ENCODE measurements at regions not wholly inside any gene's neighbourhood (a gene's known extent, or its start where the extent isn't known, plus 50 kb on each side); places are given as distances from the start of the nearest gene placed in this dataset.
"Not testable (repeated sequence)": the region's sequence is repeated elsewhere in the genome, so short reads cannot be mapped to it uniquely, and the experiment has no call there.

DNA sequence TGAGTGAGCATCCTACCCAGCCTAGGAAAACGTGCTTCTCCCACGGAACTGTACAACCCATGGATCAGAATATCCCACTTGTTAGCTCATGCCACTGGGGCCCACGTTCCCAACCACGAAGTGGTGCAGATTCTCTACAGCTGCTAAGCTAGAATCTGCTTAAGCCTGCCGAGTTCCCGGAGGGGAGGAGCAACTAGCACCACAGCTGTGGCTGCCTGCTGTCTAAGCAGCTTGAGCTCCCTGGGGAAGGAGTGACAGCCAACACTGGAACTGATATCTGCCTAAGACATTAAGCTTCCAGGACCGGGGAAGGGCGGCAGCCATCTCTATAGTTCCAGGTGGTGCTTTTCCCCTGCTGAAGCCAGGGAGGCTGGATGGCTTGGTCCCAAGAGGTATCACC lies 334.7 kb upstream of the CHRM2 start:
- no peak for DNase-seq (ENCODE audit: low read depth in 1 of 2, low spot score in 1 of 2)

DNA sequence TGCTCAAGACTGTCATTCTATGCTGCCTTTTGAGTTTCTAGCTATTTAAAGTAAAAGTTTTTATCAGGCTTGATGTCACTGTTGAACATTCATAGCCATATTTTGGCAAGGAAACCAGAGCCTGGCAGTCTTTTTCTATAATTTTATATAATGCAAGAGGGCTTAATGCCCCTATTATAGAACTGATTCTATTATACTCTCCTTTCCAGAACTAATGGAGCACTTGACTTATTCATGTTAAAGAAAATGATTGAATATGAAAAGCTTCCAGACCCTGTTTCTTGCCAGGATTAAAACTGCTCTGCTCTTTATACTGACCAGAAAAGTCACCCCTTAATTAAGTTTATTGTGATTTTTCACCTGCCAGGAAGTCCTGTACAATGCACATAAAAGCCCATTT lies 337.6 kb upstream of the CHRM2 start:
- DNase-seq (ENCODE audit: low read depth in 1 of 2, low spot score in 1 of 2), result no peak

DNA sequence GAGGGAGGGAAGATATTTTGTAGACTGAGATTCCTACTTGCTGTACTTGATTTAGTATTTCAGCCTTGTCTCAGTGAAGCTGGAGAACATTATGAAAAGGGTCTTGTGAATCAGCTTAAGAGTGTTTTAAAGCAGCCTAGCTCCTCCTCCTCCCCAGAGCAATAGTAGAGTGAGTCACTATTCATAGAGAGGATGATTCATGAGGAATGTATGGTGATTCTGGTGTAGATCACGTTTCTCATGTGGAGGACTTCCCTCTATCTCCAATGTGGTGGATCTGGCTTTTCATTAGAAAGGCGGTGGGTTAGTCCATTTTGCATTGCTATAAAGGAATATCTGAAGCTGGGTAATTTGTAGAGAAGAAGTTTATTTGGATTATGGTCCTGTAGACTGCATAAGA lies 340.1 kb upstream of the CHRM2 start:
- no peak for DNase-seq (ENCODE audit: low read depth in 1 of 2, low spot score in 1 of 2)

DNA sequence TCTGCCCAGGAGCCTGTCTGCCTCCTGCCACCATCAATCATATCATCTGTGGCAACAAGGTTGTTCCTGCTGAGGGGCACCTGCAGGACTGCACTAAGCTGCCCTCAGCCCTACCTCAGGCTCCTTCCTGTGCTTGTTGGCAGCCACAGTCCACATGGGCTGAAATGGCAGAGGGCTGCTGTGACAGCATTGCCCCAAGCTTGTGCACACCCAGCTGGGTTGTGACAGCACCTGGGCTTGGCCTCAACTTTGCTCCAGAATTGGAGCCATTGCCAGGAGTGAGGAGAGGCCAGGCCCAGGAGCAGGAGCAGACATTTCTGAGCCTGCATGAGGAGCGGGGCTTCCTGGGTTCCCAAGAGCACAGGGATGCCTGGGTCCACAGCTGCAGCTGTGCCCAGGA lies 340.9 kb upstream of the CHRM2 start:
- no peak for DNase-seq (ENCODE audit: low read depth in 1 of 2, low spot score in 1 of 2)

DNA sequence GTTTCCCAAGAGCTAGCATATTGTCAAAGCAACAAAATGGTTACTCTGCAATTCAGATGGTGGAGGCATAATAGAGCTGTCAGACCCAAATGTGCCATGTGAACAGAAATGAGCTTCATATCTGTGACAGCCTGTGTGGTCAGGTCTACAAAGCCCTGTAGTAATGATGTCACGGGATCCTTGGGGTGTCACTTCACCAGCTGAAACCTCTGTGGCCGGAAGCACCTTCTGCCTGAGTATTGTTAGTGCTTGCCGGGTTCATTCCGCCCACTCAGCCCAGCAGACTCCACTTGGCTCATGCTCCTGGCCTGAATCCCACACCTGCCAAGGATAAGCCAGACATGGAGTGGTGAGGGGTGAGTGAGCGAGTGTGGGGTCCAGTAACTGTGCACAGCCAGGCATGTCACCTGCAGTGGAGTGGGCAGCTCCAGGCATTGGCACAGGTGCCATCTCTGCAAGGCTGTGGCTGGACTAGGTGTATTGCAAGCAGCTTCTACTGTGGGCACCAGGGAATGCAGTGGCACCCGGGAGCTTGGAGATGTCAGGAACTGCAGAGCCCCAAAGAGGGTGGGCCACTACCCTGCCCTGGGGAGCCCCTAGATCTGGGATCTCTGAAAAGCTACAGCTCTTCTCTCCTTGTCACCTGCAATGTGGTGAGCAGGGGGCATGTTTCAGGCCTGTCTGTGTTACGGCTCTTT lies 341.9 kb upstream of the CHRM2 start:
- DNase-seq (ENCODE audit: low read depth in 1 of 2, low spot score in 1 of 2), result no peak

DNA sequence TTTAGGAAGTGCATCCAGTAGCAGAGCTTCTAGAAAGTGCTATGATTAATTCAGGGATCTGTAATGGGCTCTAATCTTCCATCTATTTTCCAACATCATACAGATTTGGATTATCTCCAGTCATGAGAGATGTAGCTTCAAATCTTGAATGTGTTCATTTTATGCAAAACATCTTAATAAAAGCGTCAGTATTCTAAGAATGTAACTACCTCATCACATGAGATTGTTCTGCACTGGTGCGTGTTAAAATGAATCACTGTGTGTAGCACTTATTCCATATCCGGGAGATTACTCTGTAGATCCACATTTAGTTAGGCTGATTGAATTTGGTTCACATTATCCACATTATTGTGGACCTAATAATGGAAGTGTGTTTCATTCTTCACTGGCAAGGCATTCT lies 344.9 kb upstream of the CHRM2 start:
- DNase-seq (ENCODE audit: low read depth in 1 of 2, low spot score in 1 of 2), result no peak

DNA sequence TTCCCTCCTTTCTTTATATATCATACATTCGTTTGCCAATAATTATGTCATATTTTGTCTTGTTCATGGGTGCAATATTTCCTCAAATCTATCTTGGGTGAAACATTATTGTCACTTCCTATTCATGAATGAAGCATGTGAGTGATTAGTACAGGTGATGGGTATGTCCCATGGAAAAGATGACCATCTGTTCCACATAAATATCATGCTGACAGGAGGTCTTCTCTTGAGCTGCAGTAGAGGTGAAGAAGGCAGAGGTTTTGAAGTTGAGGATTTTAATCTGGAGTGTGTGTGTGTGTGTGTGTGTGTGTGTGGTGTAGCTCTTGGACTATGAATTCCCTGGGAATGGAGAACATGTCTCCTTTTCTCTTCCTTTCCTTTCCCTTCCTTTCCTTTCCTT lies 350.5 kb upstream of the CHRM2 start:
- DNase-seq (ENCODE audit: low read depth in 1 of 2, low spot score in 1 of 2), result no peak

DNA sequence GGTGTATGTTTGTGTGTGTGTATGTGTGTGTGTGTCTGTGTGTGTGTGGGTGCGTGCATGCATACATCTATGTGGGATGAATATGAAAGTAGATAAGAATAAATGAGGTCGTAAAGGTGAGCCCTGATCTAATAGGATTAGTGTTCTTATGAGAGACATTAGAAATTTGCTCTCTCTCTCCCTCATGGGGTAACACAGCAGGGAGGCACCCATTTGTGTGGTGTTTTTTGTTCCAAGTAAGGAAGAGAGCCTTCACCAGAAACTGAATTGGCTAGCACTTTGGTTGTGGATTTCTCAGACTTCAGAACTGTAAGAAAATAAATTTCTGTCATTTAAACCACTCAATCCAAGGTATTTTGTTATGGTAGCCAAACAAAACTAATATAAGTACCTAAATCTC lies 353.7 kb upstream of the CHRM2 start:
- DNase-seq (ENCODE audit: low read depth in 1 of 2, low spot score in 1 of 2), result no peak

DNA sequence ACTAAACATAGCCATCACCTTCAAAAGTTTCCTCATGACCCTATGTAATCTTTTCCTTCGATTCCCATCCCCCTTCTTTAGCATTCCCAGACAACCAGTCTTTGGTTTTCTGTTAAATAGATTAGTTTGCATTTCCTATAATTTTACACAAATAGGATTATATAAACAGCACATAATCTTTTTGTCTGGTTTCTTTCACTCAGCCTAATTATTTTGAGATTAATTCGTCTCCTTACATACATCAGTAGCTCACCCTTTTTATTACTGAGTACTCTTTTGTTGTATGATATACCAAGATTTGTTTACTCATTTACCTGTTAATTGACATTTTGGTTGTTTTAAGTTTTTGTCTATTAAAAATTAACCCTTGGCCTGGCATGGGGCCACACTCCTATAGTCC lies 354.7 kb upstream of the CHRM2 start:
- no peak for DNase-seq (ENCODE audit: low read depth in 1 of 2, low spot score in 1 of 2)

DNA sequence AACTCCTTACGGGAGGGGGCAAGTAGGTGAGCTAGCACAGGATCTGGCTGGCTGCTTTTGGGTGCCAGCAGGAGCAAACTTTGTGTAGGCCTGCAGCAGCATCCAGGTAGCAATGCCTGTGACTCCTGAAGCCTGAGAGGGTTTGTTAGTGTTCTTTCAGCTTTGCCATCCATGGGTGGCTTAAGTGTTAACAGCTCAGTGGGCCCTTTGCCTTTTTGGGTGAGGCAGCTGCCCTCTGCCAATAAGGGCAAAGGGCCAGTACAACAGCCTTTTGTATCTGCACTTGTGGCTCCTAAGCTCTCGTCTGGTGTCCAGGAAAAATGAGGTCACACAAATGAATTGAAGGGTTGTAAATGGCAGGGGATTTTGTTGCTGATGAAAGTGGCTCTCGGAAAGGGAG lies 359.0 kb upstream of the CHRM2 start:
- DNase-seq (ENCODE audit: low read depth in 1 of 2, low spot score in 1 of 2), result no peak

DNA sequence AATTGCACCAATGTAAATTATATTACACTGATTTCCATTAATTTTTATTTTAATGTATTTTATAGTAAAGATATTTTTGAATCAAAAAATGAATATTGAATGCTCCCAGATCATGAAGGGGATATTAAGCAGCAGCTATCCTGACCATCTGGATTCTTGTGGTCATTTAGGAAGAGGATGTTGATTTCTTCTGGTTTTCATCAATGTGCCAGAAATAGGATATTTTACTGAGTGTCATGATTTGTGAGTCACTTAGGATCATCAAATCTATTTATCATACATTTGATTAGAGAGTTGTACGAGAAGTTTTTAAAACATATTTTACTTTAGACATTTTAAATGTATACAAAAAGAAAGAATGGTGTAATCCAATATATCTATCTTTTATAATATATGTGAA lies 366.3 kb upstream of the CHRM2 start:
- DNase-seq (ENCODE audit: low read depth in 1 of 2, low spot score in 1 of 2), result no peak

DNA sequence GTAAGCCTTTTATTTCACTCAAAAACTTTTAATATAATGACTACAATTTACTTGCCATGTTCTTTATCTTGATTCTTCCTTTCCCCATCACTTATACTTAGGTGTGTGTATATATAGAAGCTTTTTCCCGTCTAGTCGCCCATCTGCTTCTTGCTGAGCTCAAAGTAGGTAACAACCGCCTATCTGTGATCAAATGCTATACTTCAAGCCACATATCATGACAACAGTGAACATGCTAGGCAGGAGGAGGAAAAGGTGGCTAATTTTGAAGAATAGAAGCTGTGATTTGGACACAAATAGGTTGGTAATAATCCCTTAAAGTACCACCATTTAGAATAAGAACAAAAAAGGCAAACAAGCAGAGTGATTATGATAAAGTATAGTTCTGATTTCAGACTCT lies 367.3 kb upstream of the CHRM2 start:
- no peak for DNase-seq (ENCODE audit: low read depth in 1 of 2, low spot score in 1 of 2)

DNA sequence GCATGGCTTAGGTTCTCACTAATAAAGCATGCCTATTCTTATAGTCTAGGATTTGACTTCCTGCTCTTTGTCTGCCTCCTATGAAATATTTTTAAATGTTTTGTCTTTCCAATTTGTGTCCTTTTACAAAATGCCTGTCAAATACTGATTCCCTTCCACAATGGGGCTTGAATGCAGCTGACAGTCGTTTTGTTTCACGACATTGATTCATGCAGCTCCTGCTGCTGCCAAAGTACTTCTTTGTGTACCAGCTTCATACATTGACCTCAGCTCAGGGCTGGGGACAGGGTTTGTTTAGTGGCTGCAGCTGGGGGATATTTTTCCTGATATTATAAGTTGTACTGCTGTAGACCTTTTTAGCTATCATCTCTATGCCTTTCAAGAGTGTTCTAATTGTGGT lies 371.9 kb upstream of the CHRM2 start:
- DNase-seq (ENCODE audit: low read depth in 1 of 2, low spot score in 1 of 2), result no peak

DNA sequence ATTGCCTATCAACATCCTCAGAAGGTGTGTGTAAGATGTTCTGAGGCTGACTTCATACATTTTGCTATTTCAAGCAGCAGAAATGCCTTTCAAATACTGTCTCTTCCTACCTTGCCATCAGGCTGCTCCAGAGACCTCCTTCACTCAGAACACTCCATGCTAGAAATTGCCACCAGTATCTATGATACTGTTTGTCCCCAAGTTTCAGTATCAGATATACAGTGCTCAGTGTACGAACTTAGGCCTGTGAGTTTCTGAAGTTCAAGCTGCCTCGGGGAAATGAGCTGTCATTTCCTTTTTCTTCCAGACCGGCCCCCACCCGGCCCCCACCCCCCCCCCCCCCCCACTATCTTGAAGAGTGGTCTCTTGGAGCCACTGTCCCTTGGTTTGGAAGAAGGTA lies 373.4 kb upstream of the CHRM2 start:
- DNase-seq (ENCODE audit: low read depth in 1 of 2, low spot score in 1 of 2), result no peak

DNA sequence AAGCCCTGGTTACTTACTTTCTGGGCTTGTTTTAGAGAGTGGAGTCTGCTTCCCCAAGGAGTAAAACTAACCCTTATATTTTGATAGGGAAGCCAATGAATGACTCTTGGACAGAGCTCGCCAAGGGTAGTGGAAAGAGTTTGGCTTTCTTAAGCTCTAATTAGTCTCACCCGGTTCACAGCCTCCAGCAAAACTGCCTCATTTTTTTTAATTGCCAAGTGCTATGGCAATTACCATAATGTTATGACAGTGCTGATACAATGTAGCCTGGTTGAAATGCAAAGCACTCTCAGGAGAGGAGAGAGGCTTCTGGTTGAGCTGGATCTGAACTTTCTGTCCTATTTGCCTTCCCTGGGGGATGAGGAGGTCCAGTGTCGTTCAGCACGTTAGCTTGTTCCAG lies 376.1 kb upstream of the CHRM2 start:
- DNase-seq (ENCODE audit: low read depth in 1 of 2, low spot score in 1 of 2), result no peak

DNA sequence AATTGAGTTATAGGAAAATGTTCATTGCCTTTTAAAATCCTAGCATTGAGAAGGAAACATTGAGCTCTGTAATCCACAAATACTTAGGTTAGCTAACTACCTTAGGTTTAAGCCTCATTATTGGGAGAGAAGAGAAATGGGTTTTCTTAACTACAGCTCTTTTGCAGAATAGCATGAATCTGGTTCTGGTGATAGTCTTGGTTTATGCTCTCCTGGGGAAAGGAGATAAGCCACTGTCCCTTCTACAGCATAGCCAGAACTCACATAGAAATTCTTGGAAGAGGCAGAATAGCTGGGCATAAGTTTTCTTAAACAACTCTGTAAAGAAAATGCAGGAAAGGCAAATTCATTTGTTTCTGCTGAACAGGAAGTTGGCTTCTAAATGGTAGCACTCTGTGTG lies 378.6 kb upstream of the CHRM2 start:
- DNase-seq (ENCODE audit: low read depth in 1 of 2, low spot score in 1 of 2), result no peak

DNA sequence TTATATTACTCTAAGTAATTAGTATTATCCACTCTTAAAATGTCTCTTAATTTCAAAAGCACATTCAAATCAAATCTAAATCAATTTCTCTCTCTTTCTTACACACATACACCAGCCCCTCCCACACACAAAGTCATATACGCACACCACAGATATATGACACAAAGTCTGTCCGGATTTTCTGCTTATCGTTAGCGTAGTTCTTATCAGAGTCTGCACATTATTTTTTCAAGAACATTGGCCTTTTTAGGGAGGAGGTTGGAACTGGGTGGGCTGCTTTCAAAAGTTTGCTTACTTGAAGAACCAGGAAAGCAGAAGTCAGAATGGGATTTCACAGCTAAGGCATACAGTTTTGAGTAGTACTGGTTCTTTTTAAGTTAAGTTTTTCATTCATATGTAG lies 387.6 kb upstream of the CHRM2 start:
- no peak for DNase-seq (ENCODE audit: low read depth in 1 of 2, low spot score in 1 of 2)

DNA sequence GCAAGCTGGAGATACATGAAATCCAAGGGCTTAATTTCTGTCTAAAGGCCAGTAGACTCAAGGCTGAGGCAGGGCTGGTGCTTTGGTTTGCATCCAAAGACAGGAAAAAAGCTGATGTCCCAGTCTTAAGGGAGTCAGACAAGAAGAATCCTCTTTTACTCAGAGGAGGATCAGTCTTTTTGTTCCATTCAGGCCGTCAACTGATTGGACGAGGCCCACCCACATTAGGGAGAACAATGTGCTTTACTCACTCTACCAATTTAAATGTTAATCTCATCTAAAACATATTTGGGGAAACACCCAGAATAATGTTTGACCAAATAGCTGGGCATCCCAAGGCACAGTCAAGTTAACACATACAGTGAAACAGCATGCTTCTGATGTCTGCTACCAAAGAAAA lies 388.5 kb upstream of the CHRM2 start:
- DNase-seq (ENCODE audit: low read depth in 1 of 2, low spot score in 1 of 2), result no peak

DNA sequence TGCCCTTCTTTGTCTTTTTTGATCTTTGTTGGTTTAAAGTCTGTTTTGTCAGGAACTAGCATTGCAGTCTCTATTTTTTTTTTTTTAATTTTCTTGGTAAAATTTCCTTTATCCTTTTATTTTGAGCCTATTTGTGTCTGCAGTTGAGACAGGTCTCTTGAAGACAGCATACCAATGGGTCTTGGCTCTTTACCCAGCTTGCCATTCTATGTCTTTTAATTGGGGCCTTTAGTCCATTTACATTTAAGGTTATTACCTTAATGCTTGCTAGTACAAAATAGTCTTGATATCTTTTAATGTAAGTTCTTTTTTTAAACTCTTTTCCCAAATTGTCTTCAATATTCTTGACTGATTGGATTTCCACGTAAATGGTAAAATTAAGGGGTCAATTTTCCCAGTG lies 398.3 kb upstream of the CHRM2 start:
- DNase-seq (ENCODE audit: low read depth in 1 of 2, low spot score in 1 of 2), result no peak

DNA sequence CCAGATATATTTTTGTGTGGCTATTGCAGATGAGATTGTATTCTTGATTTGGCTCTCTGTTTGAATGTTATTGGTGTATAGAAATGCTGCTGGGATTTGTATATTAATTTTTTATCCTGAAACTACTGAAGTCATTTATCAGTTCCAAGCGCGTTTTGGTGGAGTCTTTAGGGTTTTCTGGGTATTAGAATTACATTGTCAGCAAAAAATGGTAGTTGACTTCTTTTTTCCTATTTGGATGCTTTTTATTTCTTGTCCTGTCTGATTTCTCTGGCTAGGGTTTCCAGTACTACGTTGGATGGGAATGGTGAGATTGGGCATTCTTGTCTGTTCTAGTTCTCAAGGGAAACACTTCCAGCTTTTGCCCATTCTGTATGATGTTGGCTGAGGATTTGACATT lies 415.5 kb upstream of the CHRM2 start:
- no peak for DNase-seq (ENCODE audit: low read depth in 1 of 2, low spot score in 1 of 2)

DNA sequence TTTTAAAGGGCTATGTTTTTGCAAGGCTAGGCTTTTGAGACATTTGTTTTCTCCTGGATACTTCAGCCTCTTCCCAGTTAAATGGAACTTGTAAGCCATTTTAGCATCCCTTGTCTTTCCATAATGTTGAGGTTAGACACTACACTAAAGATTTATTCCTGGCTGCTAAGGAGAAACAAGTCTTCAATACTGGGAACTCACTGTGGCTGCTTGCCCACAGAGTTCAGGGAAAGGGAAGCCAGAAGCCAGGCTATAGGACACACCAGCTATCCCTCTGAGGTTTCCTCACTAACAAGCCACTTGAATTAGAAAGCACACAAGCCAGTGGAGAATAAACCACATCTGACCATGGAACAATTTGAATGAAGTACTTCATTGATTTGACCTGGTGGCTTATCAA lies 421.7 kb upstream of the CHRM2 start:
- DNase-seq (ENCODE audit: low read depth in 1 of 2, low spot score in 1 of 2), result no peak

DNA sequence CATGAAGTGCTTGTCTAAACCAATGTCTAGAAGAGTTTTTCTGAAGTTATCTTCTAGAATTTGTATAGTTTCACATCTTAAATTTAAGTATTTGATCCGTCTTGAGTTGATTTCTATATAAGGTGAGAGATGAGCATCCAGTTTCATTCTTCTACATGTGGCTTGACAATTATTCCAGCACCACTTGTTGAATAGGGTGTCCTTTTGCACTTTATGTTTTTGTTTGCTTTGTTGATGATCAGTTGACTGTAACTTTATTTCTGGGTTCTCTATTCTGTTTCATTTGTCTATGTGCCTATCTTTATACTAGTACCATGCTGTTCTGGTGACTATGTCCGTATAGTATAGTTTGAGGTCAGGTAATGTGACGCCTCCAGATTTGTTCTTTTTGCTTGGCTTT lies 426.6 kb upstream of the CHRM2 start:
- no peak for DNase-seq (ENCODE audit: low read depth in 1 of 2, low spot score in 1 of 2)

DNA sequence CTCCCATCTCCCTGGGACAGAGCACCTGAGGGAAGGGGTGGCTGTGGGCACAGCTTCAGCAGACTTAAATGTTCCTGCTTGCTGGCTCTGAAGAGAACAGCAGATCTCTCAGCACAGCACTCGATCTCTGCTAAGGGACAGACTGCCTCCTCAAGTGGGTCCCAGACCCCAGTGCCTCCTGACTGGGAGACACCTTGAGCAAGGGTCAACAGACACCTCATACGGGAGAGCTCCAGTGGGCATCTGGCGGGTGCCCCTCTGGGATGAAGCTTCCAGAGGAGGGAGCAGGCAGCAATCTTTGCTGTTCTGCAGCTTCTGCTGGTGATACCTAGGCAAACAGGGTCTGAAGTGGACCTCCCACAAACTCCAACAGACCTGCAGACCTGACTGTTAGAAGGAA lies 436.7 kb upstream of the CHRM2 start:
- DNase-seq (ENCODE audit: low read depth in 1 of 2, low spot score in 1 of 2), result not testable (repeated sequence)

DNA sequence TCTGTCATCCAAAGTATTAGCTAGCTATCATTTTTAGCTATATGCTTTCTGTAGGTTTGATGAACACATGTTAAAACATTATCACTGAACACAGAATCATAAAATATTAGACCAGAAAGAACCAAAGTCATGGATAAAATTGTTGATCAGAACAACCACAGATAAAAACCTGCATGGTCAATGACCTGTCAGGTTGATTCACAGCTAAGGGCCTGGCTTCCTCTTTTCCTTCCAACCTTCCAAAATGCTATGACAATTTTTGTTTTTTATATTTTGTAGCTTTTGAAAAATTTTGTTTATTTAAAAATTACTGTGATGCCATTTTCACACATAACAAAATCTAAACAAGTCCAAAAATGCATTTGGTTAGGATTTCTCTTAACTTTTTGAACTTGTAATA lies 444.4 kb upstream of the CHRM2 start:
- no peak for DNase-seq (ENCODE audit: low read depth in 1 of 2, low spot score in 1 of 2)
